B cell (primary cell): ENCODE measurements at regions not wholly inside any gene's neighbourhood (a gene's known extent, or its start where the extent isn't known, plus 50 kb on each side); places are given as distances from the start of the nearest gene placed in this dataset.

Source experiments
- ATAC-seq: fragments of 200-7000 bp; cut with Tn5 transposase; one replicate; pipeline ENCODE4 v1.10.0; 2021; ENCODE audit warnings: low read depth, mild to moderate bottlenecking, moderate number of reproducible peaks, moderate library complexity
- CTCF ChIA-PET: fragments of 350-600 bp; sonication (Branson Sonifier 250); formaldehyde crosslinking; loops from one replicate; lab custom pipeline; 2021; ENCODE audit warnings: antibody characterized with exemption, inconsistent platforms; lab: Charles Lee
- POLR2A ChIA-PET: fragments of 350-600 bp; sonication (Branson Sonifier 250); formaldehyde crosslinking; loops from one replicate; lab custom pipeline; 2021; ENCODE audit warnings: antibody characterized with exemption; lab: Charles Lee
- DNase-seq: peaks from one replicate; pipeline ENCODE4 v3.0.0; 2013
- H2AFZ ChIP-seq: 2 replicates; pipeline ENCODE4 v1.6.1; 2012; ENCODE audit warnings: mild to moderate bottlenecking, low read depth, low read length; ENCODE audit not compliant: insufficient read depth, poor library complexity, severe bottlenecking
- H3K27ac ChIP-seq, 2 donors: 1 replicate in 1 of 2; 2 replicates in 1 of 2; pipeline ENCODE4 v1.5.1; 2012 to 2013; ENCODE audit warnings: low read length in 2 of 2, mild to moderate bottlenecking in 2 of 2, moderate library complexity in 1 of 2
- H3K27me3 ChIP-seq, 4 experiments: fragments of 200-600 bp in 1 of 4; sonication (generic) in 1 of 4; replicated peaks in 1 of 4; 1 replicate in 2 of 4; 2 replicates in 2 of 4; pipeline versions ENCODE4 v1.6.1 to v1.7.0; 2013 to 2016; ENCODE audit warnings: low read length in 3 of 4, mild to moderate bottlenecking in 2 of 4, mixed read lengths in 1 of 4, moderate library complexity in 1 of 4; ENCODE audit not compliant: insufficient read depth in 4 of 4, control insufficient read depth in 3 of 4; ENCODE audit errors: control extremely low read depth in 1 of 4
- H3K36me3 ChIP-seq, 2 experiments: replicated peaks in 1 of 2; 1 replicate in 1 of 2; 2 replicates in 1 of 2; pipeline versions ENCODE4 v1.6.1 to v1.7.1; 2013; ENCODE audit warnings: low read length in 1 of 2; ENCODE audit not compliant: insufficient read depth in 2 of 2, control insufficient read depth in 1 of 2; ENCODE audit errors: control extremely low read depth in 1 of 2, extremely low read depth in 1 of 2
- H3K4me1 ChIP-seq, 2 donors: fragments of 200-600 bp in 1 of 2; sonication (generic) in 1 of 2; 1 replicate in 1 of 2; 2 replicates in 1 of 2; pipeline versions ENCODE4 v1.5.1 to v1.6.1; 2013 to 2017; ENCODE audit warnings: low read length in 2 of 2; ENCODE audit not compliant: control insufficient read depth in 2 of 2, insufficient read depth in 2 of 2
- H3K4me2 ChIP-seq: replicated peaks from 2 replicates; pipeline ENCODE3; 2012; ENCODE audit warnings: mild to moderate bottlenecking, low read depth, low read length; ENCODE audit not compliant: poor library complexity, severe bottlenecking
- H3K4me3 ChIP-seq, 5 experiments: fragments of 200-600 bp in 1 of 5; sonication (generic) in 1 of 5; 1 replicate in 3 of 5; 2 replicates in 2 of 5; pipeline versions ENCODE4 v1.5.1 to v1.7.0; 2011 to 2016; ENCODE audit warnings: low read length in 4 of 5, mild to moderate bottlenecking in 4 of 5, low read depth in 2 of 5, control low read depth in 1 of 5, moderate library complexity in 1 of 5; ENCODE audit not compliant: insufficient read depth in 1 of 5; ENCODE audit errors: control extremely low read depth in 1 of 5, extremely low read depth in 1 of 5
- H3K79me2 ChIP-seq: fragments of 200-600 bp; sonication (generic); one replicate; pipeline ENCODE4 v1.6.0; 2016; ENCODE audit warnings: low read length; ENCODE audit not compliant: control insufficient read depth, insufficient read depth
- H3K9ac ChIP-seq: fragments of 200-600 bp; sonication (generic); 2 replicates; pipeline ENCODE4 v1.6.1; 2017; ENCODE audit warnings: mild to moderate bottlenecking, low read length, moderate library complexity
- H3K9me3 ChIP-seq, 3 donors: one replicate each; pipeline versions ENCODE4 v1.6.1 to v1.7.1; 2013; ENCODE audit warnings: low read length in 2 of 3; ENCODE audit not compliant: control insufficient read depth in 2 of 3, insufficient read depth in 1 of 3; ENCODE audit errors: control extremely low read depth in 1 of 3
- H4K20me1 ChIP-seq: 2 replicates; pipeline ENCODE4 v1.6.0; 2012; ENCODE audit warnings: mild to moderate bottlenecking, low read length; ENCODE audit not compliant: insufficient read depth, control insufficient read depth, poor library complexity, severe bottlenecking
- H3K27ac Mint-ChIP-seq: one replicate; pipeline ENCODE4 v1.8.0; 2021; ENCODE audit warnings: mixed read lengths
- H3K27me3 Mint-ChIP-seq: one replicate; pipeline ENCODE4 v1.8.0; 2021; ENCODE audit warnings: mixed read lengths
- H3K4me1 Mint-ChIP-seq: one replicate; pipeline ENCODE4 v1.8.0; 2021; ENCODE audit warnings: mixed read lengths
- H3K4me3 Mint-ChIP-seq: one replicate; pipeline ENCODE4 v1.8.0; 2021; ENCODE audit warnings: mixed read lengths
- H3K9me3 Mint-ChIP-seq: one replicate; pipeline ENCODE4 v1.8.0; 2022; ENCODE audit warnings: mixed read lengths; ENCODE audit not compliant: insufficient read depth
- EZH2 ChIP-seq: IDR thresholded peaks from 2 replicates; pipeline ENCODE4 v1.6.1; 2012; ENCODE audit warnings: borderline replicate concordance, low read depth, mild to moderate bottlenecking, moderate library complexity, low read length; ENCODE audit not compliant: insufficient read depth, poor library complexity, severe bottlenecking
- WGBS: methylation state at CpG from one replicate; pipeline ENCODE4 v1.1.5; 2013; ENCODE audit warnings: missing lambda C conversion rate; ENCODE audit not compliant: insufficient coverage; 5-methylcytosine and 5-hydroxymethylcytosine counted together
- intact Hi-C: fragments of 100-400 bp; cut with micrococcal nuclease; formaldehyde crosslinking; loops from one replicate; pipeline ENCODE4 v1.10.0; 2022
- TF ChIP-seq, protein P1 (sequence below): fragments of 200-600 bp; IDR thresholded peaks from one replicate; pipeline ENCODE4 v1.8.0; 2022; ENCODE audit warnings: antibody characterized with exemption, mild to moderate bottlenecking

- Histone ChIP-seq H3K4me2 (no peak overlapping the region), H4K20me1 (no peaks in the 10 kb centered on the region), H3K27me3 (no peaks in the 10 kb centered on the region), H2AFZ (no peak overlapping the region), H3K27ac (no peak overlapping the region), H3K4me3 (no peak overlapping the region), H3K36me3 (no peaks in the 10 kb centered on the region), H3K9ac (no peak overlapping the region), H3K79me2 (no peaks in the 10 kb centered on the region), H3K4me1 (no peaks in the 10 kb centered on the region), H3K9me3 (no peaks in the 10 kb centered on the region)
- CTCF ChIA-PET, result no interaction called here
- POLR2A ChIA-PET, result no interaction called here
- no peaks in the 10 kb centered on the region for H3K4me1 Mint-ChIP-seq
- WGBS, result 90% methylated on average over 2 of the region's 2 CpGs
- H3K9me3 Mint-ChIP-seq, result no peaks in the 10 kb centered on the region
- H3K27ac Mint-ChIP-seq, result no peak overlapping the region
- ATAC-seq (no peak), DNase-seq (no peak)
- TF ChIP-seq EZH2, result no peak
- TF ChIP-seq, protein P1, sequence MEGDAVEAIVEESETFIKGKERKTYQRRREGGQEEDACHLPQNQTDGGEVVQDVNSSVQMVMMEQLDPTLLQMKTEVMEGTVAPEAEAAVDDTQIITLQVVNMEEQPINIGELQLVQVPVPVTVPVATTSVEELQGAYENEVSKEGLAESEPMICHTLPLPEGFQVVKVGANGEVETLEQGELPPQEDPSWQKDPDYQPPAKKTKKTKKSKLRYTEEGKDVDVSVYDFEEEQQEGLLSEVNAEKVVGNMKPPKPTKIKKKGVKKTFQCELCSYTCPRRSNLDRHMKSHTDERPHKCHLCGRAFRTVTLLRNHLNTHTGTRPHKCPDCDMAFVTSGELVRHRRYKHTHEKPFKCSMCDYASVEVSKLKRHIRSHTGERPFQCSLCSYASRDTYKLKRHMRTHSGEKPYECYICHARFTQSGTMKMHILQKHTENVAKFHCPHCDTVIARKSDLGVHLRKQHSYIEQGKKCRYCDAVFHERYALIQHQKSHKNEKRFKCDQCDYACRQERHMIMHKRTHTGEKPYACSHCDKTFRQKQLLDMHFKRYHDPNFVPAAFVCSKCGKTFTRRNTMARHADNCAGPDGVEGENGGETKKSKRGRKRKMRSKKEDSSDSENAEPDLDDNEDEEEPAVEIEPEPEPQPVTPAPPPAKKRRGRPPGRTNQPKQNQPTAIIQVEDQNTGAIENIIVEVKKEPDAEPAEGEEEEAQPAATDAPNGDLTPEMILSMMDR, result no peak
- no peaks in the 10 kb centered on the region for H3K27me3 Mint-ChIP-seq
- intact Hi-C loops, result no loop called here
- no peak overlapping the region for H3K4me3 Mint-ChIP-seq
Observed at GRCh38 chr3:21888656-21889055, 137.6 kb upstream of the ZNF385D start.

GRCh38 chr3:21889166-21889565, 138.2 kb upstream of the ZNF385D start:
- no peaks in the 10 kb centered on the region for H3K36me3 ChIP-seq
- no peak overlapping the region for H3K9ac ChIP-seq
- H3K4me2 ChIP-seq, result no peak overlapping the region
- no peaks in the 10 kb centered on the region for H3K79me2 ChIP-seq
- Mint-ChIP-seq H3K4me3 (no peak overlapping the region), H3K27ac (no peak overlapping the region), H3K4me1 (no peaks in the 10 kb centered on the region), H3K27me3 (no peaks in the 10 kb centered on the region), H3K9me3 (no peaks in the 10 kb centered on the region)
- no peaks in the 10 kb centered on the region for H3K9me3 ChIP-seq
- no peaks in the 10 kb centered on the region for H4K20me1 ChIP-seq
- no peak overlapping the region for H2AFZ ChIP-seq
- no peak overlapping the region for H3K4me3 ChIP-seq
- no peak overlapping the region for H3K27ac ChIP-seq
- intact Hi-C loops, result no loop called here
- ChIA-PET CTCF (no interaction called here), POLR2A (no interaction called here)
- ATAC-seq (no peak), DNase-seq (no peak)
- WGBS, result 100% methylated on average over 2 of the region's 2 CpGs
- TF ChIP-seq, protein P1, result no peak
- no peak for TF ChIP-seq EZH2
- no peaks in the 10 kb centered on the region for H3K27me3 ChIP-seq
- H3K4me1 ChIP-seq, result no peaks in the 10 kb centered on the region
